Neural progenitor cell (in vitro differentiated cells): ENCODE measurements at regions not wholly inside any gene's neighbourhood (a gene's known extent, or its start where the extent isn't known, plus 50 kb on each side); places are given as distances from the start of the nearest gene placed in this dataset.

Source experiments
- CTCF ChIP-seq: fragments of 200-600 bp; sonication (generic); IDR thresholded peaks from 2 replicates; pipeline ENCODE4 v1.5.1; 2017; ENCODE audit warnings: antibody characterized with exemption, mild to moderate bottlenecking
- EZH2phosphoT487 ChIP-seq: fragments of 200-600 bp; sonication (generic); IDR thresholded peaks from 2 replicates; pipeline ENCODE4 v1.6.1; 2017; ENCODE audit warnings: antibody characterized with exemption

- no peak for TF ChIP-seq CTCF
- TF ChIP-seq EZH2phosphoT487, result no peak
Observed at GRCh38 chr5:166639151-166639550, 1652.3 kb upstream of the WWC1 start.
